Transverse colon (tissue), 4 donors: ENCODE measurements at regions not wholly inside any gene's neighbourhood (a gene's known extent, or its start where the extent isn't known, plus 50 kb on each side); places are given as distances from the start of the nearest gene placed in this dataset.

Source experiments
- CTCF ChIP-seq, 5 experiments: fragments of 200-600 bp in 3 of 5; fragments of 450-650 bp in 2 of 5; sonication (generic) in 3 of 5; IDR thresholded peaks; 1 replicate in 2 of 5; 2 replicates in 3 of 5; pipeline ENCODE4 v1.5.1; 2016 to 2017; ENCODE audit warnings: antibody characterized with exemption in 5 of 5, inconsistent platforms in 3 of 5, mild to moderate bottlenecking in 2 of 5, moderate library complexity in 1 of 5
- EP300 ChIP-seq: sonication (generic); formaldehyde crosslinking; IDR thresholded peaks from one replicate; pipeline ENCODE4 v1.6.1; 2017; ENCODE audit warnings: antibody characterized with exemption, low read depth
- POLR2A ChIP-seq: fragments of 450-650 bp; IDR thresholded peaks from one replicate; pipeline ENCODE4 v1.6.1; 2016; ENCODE audit warnings: antibody characterized with exemption, mild to moderate bottlenecking, moderate library complexity
- POLR2AphosphoS5 ChIP-seq, 3 donors: sonication (generic); formaldehyde crosslinking; IDR thresholded peaks; one replicate each; pipeline ENCODE4 v1.6.1; 2016; ENCODE audit warnings: antibody characterized with exemption in 3 of 3

GRCh38 chr1:29758781-29759499, 522.6 kb downstream of the PTPRU start:
- TF ChIP-seq CTCF (IDR thresholded peaks at IDR 0.05): no peak
- no peak for TF ChIP-seq POLR2AphosphoS5 (IDR thresholded peaks at IDR 0.05)
- TF ChIP-seq EP300: no peak
- TF ChIP-seq POLR2A: no peak
